Epidermal melanocyte (primary cell): ENCODE measurements at regions not wholly inside any gene's neighbourhood (a gene's known extent, or its start where the extent isn't known, plus 50 kb on each side); places are given as distances from the start of the nearest gene placed in this dataset.
A peak's percentile ranks its signal among the peaks of the same experiment; 100 is the strongest.
"Not testable (repeated sequence)": the region's sequence is repeated elsewhere in the genome, so short reads cannot be mapped to it uniquely, and the experiment has no call there.

Experiments used
- DNase-seq: peaks from one replicate; pipeline ENCODE4 v3.0.0; 2011; ENCODE audit warnings: low spot score; ENCODE audit not compliant: insufficient read length

DNA sequence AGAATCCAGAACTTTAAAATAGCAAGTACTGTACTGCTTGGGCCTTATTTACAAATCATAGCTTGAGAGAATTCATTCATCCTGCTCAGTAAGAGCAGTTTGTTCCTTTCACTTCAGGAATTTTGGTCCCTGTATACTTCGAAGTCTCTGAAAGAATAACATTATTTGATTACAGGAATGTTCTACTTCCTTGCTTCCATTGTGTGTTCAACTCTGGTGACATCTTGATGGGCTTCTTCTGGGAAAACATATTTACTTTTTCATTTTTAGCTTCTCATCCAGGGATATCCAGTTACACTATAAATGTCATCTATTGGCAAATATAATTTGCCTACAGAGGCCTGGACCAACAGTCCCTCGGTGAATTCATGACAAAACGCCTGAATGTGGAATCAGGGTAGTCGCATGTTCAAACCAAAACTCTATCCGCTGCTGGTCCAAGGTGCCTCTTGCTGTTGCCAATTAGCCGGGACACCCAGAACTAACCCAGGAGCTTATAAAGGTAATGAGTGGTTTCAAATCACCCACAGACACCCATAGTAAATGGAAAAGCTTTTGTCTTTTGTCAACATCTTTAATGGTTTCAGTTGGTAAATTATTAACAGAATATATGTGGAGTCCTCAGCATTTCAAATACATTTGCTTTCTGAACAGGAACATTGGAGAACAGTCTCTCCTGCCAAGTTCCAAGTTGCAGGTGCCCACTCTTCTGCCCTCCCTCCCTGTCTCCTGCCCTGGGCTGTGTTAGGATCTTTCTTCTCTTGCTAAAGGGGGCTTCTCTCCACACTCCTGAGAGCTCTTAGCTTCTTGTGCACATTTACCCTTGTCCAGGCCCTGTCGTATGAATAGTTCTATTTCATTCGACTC lies 162.5 kb upstream of the CITED2 start:
- DNase-seq, result no peak

DNA sequence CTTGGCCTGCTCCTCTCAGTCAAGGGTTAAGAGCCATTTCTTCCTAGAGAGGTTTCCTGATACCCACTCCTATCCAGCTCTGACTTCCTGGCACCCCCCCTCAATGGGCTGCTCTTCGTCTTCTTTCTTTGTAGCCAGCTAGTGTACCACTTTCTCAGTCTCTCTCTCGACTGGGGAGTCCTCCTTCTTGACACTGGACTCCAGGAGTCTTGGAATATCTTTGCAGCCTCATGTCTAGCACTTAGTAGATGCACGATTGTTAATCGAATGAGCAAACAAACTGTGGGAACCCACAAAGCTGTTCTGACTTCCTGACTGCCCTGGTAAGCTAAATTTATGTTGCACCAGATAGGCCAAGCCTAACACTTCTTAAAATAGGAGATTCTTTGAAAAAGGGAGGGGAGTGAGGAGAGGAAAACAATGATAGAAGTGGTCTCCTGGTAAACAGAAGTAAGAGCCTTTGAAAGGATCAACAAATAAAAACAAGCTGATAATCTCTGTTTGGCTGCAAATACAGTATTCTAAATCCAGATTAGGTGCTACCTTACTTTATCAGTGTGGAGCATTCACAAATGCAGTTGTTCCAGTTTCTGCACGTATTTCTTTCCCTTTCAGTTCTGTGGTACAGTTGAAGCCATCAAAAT lies 160.1 kb upstream of the CITED2 start:
- DNase-seq, result no peak

DNA sequence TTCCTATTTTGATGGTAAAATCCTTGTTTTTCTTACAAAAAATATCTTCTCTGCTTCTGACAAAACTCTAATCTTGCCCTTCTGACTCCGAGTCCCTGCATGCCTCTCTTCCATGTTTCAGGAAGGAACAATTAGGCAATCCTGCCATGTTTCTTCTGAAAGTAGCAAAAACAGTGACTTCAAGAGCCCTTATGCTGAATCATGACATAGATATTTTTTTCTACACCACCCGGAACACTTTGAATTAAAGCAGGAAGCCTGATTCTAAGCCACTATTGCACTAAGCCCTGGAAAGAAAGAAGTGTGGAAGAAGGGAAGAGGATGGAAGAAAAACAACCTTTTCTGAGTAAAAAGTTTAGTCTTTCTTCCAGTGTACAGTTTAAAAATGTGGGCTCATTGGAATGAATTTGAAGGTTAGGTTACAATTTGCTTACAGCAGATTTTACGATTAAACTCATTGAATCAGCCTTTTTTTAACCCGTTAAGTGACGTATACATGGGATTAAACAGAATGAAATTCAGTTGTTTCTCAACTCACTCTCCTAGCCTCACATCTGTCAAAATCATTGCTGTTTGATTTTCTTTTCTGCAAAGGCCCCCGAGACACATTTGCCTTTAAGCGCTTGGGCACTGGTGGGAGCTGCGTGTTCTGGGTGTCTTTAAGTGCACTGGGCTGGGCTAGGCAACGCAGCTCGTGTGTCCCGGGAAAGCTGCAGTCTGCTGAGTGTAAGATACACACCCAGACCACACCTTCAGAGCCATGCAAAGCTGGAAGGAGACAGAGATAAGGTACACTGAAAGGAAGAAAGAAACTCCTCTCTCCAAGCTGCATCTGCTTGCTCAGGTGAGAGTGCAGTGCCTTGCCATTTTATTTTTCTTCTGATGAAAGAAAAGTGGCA lies 159.4 kb upstream of the CITED2 start:
- no peak for DNase-seq

DNA sequence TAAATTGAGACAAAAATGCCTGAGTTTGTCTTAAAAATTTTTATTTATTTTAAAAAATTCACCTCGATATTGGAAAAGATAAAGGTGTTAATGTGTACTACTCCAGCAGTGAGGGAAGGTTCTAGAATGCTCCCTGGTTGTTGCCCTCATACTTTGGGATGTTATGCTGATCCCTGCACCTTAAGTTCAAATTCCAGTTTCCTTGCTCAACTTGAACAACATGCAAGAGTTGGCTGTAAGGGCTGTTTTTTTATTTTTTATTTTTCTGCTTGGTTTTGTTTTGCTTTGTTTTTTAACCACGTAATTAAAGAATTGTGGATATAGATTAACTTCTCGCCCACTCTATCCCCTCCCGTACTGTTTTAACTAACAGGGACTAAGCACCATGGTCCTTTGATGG lies 158.7 kb upstream of the CITED2 start:
- no peak for DNase-seq

DNA sequence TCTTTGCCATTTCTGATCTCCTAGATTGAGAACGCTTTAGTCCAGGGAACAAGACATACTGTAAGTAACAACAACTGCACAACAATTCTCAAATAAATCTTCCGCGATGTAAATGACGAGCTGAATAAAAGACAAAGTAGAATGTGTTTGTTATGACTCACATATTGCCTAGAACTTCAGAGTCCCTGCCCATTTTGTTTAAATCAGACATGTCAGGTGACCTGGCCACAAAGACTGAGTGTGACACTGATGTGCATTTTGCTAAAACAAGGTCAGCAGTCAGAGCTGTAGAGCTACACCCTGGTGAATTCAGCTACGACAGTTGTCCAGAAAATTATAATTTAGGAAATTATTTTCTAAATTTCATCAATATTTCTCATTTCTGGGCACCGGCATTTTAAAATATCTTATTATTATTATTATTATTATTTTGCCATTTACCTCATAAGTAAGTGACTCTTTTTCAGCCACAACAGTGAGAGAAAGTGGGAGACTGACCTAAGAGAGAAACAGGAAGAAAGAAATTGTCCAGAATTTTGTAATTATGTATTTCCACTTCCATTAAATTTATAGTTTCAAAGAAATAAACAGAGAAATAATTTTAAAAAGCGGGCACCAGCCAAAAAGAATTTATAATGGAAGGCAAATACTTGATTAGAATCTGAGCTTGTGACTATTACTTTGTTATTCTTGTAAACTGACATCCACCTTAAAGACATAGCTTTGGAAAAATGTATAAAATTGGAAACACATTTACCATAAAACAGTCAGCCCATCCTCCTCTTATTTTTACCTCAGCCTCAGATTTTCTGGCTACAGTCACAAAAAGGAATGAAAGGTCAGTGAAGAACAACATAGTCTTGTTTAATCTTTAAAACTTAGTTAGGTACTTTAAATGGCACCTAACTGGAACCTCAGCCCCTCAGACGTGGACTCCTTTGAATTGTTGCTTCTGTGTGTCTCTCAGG lies 157.0 kb upstream of the CITED2 start:
- DNase-seq, result no peak

DNA sequence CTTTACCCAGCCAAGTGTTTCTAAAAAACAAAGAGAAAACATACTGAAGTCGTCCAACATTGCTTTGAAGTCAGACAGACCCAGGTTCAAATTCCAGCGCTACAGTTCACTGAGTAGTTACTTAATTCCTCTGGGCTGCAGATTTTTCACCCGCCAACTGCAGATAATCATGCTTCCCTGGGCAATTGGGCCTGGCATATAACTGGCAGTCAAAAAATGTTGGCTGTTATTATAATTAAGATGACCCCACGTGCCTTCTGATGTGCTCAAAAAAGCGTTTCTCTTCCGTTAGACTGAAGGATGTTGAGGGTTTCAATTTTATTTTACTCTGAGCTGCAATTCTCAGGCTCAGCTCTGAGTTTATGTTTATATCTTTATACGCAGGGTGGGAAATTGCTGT lies 156.1 kb upstream of the CITED2 start:
- DNase-seq, result no peak

DNA sequence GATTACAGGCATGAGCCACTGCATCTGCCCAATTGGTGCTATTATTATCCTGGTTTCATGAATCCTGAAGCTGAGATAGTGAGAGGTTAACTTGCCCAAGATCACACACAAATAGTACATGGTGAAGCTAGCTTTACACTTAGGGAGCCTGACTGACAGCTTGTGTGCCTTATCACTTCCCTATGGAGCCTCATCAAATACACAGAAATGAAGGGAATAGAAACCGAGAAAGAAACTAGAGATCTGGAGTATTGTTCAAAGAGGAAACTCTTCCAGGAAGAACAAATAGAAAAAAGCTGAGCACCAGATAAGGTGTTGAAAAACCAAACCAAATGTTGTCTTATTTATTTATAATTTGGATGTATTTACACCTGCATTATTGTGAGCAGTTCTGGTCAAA lies 155.0 kb upstream of the CITED2 start:
- no peak for DNase-seq

DNA sequence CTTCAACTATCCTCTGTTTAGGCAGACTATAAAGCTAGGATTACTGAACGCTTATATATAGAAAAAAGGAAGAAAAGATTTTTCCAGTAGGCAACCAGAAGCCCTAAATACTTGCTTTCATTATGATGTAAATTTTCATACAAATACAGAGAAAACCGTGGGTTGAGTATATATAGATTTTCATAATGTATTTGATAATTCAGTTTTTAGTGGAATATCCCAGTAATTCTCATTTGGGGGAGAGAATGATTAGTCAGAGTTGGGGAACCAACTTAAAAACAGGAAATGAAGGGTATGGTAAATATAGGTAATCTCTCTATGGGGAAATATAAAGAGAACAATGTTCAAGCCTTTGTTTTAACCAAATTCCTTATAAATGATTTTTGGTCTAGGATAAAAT lies 154.0 kb upstream of the CITED2 start:
- DNase-seq, result no peak

DNA sequence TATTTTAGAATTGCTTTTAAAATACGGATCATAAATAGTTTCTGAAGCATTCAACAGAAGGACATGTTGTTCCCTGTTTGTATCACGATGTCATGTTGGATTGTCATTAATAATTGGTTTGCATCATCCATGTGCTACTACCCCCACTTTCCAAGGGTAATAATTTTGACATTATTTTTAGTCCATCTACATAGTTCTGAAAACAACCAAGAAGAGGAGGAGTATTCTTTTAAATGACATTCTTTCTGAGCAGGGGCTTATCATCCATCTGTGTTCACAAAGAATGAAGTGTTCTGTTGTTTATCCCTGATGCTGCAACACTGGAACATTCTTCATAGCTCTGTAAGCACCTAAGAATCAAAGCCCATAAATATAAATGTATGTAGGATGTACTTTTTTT lies 151.0 kb upstream of the CITED2 start:
- DNase-seq, result no peak

DNA sequence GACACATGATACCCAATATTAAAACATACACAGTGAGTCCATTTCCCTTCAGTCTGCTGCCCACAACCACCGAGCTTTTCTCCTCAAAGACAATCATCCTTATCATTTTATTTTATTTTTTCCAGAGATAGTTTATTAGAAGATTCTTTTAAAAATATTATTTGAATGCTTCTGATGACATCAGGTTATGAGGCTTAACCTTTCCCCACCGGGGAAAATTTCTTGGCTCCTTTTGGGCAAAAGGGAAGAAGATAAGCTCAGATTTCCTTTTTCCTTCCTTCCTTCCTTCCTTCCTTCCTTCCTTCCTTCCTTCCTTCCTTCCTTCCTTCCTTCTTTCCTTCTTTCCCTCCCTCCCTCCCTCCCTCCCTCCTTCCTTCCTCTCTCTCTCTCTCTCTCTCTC lies 149.5 kb upstream of the CITED2 start:
- DNase-seq, result no peak

DNA sequence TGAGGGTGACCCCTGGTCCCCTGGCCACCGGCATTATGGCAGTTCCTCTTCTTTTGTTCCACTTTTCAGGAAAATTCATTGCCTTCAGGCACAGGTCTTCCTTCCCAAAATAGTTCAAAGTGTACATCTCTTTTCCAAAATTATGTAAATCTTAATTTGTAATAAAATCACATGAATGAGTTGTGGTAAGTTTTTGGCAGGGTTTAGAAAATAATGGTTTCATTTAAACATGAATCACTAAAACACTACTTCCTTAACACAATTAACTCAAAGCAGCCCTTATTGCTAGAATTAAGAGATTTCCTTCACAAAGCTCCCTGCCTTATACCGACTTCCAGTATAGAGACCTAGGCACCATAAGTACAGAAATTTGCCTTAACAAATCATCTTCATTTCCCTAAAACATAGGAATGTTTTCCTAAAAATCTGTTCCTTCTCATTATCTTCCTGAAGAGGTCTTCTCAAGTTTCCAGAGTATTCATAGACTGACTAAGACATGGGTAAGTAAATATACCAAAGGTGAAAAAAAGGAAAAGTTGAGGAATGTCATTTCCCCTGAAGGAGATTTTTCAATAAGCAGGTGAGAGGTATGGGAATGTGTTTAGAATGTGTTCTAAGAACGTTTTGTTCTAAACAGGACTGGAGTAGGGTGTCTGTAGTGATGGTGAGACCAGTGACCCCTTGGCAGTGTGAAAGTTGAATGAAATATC lies 148.2 kb upstream of the CITED2 start:
- DNase-seq, result no peak

DNA sequence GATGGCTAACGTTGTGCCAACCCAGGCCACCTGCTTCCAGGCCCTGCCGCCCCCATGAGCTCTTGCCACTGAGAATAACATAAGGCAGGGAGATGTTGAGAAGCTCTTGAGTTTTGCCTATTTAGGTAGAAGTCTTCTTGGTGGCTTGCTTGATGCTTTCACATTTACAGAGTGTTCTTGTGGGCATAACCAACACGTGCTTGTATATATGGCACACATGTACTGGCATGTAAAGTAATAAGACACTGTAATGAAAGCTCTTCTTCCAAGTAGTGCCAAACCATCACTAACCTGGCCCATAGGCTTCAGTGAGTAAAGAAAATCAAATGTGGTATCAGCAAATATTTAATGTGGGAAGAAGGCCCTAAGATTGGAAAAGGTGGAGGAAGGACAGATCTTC lies 146.9 kb upstream of the CITED2 start:
- no peak for DNase-seq

DNA sequence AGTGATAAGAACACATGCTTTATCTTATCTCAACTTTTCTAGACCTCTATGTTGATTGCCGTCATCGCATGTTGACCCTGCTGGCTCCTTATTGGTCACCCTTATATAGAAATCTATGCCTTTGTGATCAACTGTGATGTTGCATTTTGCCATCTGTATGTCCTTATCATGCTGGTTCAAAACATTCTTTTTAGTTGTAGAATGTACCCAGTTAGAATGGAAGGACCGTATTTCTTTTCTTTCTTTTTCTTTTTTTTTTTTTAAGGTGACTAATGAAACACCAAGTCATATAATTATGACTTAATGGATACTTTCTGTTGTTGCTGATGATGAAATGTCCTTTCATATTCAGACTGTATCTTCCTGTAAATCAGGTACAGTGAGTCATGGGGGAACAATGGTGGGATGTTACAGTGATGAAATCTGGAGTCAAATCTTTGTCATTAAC lies 145.9 kb upstream of the CITED2 start:
- DNase-seq, result no peak

DNA sequence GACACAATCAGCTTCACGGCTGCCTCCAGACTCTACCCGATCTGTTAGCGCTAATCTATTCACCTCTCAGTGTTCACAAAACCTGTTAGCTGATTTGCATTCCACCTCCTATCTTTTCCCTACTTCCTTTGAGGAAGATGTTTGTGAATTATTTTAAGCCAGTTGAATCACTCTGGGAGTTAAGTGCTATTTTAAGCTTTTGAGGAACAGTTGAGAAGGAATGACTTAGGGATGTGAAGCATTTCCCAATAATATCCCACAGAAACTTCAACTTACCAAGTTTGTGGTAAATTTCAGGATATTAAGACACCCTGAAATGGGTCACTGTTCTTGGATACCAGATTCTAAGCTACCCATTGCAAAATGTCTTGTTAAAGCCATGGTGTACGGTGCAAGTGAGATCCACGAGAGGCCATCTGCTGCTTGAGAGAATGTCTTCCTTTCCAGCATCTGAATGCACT lies 145.2 kb upstream of the CITED2 start:
- DNase-seq, result no peak

DNA sequence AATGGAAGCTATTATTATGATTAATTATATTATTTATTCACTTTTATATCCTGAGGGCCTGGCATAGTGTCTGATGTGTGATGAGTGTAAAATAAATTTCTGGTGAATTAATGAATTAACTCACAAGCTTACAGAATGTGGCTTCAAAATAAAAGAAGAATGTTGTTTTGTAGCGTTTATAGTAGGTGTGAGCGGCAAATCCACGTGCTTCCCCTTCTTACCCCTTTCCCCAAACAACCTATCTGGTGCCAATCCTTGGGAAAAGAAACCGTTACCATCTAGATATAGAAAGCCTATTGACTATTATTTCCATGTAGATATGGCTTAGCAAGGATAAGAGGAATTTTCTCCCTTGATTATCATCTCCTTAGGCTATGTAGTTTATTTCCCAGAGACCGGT lies 144.6 kb upstream of the CITED2 start:
- no peak for DNase-seq

DNA sequence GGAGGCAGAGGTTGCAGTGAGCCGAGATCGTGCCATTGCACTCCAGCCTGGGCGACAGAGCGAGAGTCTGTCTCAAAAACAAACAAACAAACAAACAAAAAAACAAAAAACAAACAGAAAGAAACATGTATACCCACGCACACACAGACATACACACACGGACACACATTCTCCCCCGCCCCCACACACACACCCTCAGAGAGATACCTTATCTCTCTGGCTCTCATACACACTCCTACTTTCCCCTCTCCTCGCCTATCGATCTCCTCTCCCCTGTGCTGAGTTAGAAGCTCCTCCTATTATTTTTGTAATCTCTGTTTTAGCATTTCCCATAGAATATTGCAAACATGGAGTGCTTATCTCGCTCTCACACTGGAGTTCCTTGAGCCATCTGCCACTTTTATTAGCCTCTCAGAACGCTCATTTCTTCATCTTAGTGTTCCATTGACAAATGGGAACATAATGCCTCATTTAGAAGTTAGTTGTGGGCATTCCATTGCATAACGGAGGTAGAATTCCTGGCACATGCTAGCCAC lies 144.2 kb upstream of the CITED2 start:
- DNase-seq, result no peak

DNA sequence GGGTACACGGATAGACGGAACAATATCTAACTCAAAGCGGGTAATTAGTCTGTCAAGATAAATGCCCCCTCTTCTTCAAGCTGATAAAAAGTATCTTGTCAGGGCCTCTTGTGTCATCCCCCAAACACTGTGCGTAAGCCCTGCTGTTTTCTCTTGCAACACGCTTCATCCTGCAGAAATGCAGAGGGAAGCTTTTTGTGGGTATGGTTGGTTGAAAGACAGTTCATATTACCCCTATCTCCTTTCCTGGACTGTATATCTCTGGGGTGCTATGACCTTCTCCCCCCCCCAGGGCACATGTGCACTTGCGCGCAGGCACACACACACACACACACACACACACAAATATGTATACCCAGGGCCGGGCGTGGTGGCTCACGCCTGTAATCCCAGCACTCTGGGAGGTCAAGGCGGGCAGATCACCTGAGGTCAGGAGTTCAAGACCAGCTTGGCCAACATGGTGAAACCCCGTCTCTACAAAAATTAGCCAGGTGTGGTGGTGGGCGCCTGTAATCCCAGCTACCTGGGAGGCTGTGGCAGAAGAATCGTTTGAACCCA lies 143.6 kb upstream of the CITED2 start:
- not testable (repeated sequence) for DNase-seq

DNA sequence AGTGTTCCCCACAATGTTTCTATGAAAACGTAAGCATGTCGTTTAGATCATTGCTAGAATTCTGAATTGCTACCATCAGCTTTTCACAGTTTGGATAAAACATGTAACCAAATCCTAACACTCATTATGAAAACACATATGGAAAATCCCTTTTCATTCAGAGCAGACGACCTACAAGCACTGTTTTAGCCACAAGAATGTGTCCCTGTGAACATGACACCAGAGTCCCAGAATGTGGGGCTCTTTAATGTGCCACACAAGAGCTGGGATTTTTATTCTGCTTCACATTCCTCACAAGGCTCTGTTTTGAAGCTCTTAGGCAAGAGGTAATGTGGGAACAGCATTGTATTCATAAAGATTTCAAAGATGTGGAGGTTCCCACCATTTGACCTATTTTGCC lies 141.1 kb upstream of the CITED2 start:
- DNase-seq, result peak; percentile 35

DNA sequence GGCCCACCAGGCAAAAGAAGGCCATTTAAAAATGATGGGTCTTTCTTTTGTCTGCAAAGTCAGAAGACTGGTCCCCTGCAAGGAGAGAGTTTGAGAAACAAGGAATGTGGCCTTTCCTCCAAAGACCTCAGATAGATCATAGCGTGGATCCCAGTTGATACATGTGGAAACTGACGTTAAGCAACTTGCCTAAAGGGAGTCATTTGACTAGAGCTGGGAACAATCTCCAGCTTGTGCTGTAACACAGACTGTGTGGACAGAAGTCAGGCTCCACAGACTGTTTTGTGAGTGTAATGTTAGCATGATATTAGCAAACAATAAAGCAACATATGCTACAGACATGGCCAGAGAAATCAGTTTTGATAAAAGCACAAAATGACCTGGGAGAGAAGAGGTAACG lies 140.4 kb upstream of the CITED2 start:
- DNase-seq, result peak; percentile 30
